ENCODE measurements at regions not wholly inside any gene's neighbourhood (a gene's known extent, or its start where the extent isn't known, plus 50 kb on each side); places are given as distances from the start of the nearest gene placed in this dataset.

DNA sequence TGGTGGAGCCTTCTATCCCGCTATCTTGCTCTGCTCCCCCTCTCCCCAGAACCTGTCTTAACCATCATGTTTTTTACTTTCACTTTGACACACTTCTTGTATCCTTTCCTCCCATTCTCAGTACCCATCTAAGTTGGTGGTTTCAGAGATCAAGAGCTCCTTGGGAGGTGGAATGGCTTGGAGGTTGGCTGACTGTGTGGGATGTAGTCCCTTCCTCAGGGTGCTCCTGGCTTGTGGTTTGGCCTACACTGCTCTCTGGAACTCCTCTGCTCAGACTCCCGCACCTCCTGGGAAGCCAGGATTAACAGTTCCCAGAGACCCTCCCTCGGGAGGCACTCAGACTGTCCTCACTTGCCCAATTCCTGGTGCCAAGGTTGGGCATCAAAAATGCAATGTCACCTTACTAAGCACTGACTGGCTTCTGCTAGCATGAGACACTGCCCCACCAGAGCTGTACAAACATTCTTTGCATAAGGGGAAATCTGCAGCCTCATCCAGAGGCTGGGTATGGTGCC, 93.1 kb upstream of the NAMPT start:
- TF ChIP-seq, protein P1, sequence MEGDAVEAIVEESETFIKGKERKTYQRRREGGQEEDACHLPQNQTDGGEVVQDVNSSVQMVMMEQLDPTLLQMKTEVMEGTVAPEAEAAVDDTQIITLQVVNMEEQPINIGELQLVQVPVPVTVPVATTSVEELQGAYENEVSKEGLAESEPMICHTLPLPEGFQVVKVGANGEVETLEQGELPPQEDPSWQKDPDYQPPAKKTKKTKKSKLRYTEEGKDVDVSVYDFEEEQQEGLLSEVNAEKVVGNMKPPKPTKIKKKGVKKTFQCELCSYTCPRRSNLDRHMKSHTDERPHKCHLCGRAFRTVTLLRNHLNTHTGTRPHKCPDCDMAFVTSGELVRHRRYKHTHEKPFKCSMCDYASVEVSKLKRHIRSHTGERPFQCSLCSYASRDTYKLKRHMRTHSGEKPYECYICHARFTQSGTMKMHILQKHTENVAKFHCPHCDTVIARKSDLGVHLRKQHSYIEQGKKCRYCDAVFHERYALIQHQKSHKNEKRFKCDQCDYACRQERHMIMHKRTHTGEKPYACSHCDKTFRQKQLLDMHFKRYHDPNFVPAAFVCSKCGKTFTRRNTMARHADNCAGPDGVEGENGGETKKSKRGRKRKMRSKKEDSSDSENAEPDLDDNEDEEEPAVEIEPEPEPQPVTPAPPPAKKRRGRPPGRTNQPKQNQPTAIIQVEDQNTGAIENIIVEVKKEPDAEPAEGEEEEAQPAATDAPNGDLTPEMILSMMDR (IDR thresholded peaks at IDR 0.05) = no peak
- TF ChIP-seq ZFX (IDR thresholded peaks at IDR 0.05; ENCODE audit: borderline replicate concordance) = no peak

Measured in 22Rv1 (cell line).